HG02885 (cell line): ENCODE measurements at regions not wholly inside any gene's neighbourhood (a gene's known extent, or its start where the extent isn't known, plus 50 kb on each side); places are given as distances from the start of the nearest gene placed in this dataset.
A peak's percentile ranks its signal among the peaks of the same experiment; 100 is the strongest.
"Not testable (repeated sequence)": the region's sequence is repeated elsewhere in the genome, so short reads cannot be mapped to it uniquely, and the experiment has no call there.

Source experiments
- ATAC-seq: cut with Tn5 transposase; IDR thresholded peaks from one replicate; pipeline ENCODE4 v1.9.1; 2021; ENCODE audit warnings: mild to moderate bottlenecking; ENCODE audit not compliant: unreplicated experiment, poor library complexity

- peak; percentile 95 for ATAC-seq
Measured at GRCh38 chr7:149714081-149714909, 59.1 kb downstream of the ZNF467 start.

GRCh38 chr7:149713731-149714068 lies 59.7 kb downstream of the ZNF467 start:
- no peak for ATAC-seq

DNA sequence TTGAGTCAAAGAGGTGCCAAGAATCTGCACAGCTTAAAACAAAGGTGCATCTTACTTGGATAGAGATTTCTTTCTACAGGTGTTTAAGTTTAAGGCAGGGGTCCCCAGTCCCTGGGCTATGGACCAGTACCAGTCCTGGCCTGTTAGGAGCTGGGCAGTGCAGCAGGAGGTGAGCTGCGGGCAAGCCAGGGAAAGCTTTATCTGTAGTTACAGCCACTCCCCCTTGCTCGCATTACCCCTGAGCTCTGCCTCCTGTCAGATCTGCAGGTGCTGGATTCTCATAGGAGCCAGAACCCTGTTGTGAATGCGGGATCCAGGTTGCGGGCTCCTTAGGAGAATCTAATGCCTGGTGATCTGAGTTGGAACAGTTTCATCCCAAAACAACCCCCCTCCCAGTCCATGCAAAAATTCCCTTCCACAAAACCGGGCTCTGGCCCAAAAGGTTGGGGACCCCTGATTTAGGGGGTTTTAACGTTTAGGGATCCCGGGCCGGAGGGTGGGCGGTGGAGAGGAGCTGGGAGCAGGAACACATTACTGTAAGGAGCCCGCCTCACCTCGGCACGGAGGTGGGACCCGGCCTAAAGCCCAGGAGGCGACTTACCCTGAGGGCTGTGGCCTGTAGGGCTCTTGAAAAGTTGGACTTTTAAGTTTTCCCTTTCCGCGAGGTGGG lies 60.2 kb downstream of the ZNF467 start:
- ATAC-seq = no peak

- no peak for ATAC-seq
Measured at GRCh38 chr7:149708026-149708425, 65.4 kb downstream of the ZNF467 start.

DNA sequence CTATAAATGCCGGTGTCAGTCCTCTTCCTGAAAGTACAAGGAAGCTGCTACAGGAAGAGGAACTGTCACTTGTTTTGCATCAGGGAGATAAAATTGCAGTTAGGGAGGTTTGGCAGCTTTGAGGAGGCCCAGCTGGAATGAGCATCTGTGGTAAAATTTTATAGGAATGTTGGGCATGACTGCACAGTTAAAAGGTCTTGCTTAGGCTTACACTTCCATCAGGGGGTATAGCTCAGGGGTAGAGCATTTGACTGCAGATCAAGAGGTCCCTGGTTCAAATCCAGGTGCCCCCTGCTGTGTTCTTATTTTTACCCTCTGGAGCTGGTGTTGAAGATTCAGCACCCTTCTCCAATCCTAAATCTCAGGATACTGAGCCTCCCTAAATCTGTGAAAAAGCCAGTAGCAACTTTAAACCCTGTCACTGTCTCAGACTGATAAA lies 65.9 kb downstream of the ZNF467 start:
- no peak for ATAC-seq

DNA sequence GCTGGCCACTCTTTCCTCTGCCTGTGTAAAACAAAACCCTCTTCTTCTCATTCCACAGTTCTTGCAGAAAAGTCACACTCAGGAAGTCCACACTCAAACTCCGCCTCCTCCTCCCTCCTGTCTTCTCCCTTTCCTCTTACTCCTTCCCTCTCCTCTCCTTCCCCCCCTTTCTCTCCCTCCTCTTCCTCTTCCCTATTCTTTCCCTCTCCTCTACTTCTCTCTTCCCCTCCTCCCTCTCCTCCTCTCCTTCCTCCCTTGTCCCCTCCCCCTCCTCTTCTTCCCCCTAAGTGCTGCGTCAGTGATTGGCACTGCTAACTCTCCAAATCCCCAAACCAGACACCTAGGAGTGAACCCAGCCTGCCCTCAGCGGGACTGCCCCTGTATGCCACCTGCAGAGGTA lies 67.0 kb downstream of the ZNF467 start:
- ATAC-seq = no peak

GRCh38 chr7:149704507-149704906 lies 68.9 kb downstream of the ZNF467 start:
- no peak for ATAC-seq

- ATAC-seq = no peak
Measured at GRCh38 chr7:149703044-149703650, 70.2 kb downstream of the ZNF467 start.

GRCh38 chr7:149701495-149702240 lies 71.7 kb downstream of the ZNF467 start:
- ATAC-seq = no peak

DNA sequence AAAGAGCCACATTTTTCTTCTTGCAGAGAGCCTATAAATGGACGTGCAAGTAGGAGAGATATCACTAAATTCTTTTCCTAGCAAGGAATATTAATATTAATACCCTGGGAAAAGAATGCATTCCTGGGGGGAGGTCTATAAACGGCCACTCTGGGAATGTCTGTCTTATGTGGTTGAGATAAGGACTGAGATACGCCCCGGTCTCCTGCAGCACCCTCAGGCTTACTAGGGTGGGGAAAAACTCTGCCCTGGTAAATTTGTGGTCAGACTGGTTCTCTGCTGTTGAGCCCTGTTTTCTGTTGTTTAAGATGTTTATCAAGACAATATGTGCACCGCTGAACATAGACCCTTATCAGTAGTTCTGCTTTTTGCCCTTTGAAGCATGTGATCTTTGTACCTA lies 75.6 kb downstream of the ZNF467 start:
- ATAC-seq = not testable (repeated sequence)

DNA sequence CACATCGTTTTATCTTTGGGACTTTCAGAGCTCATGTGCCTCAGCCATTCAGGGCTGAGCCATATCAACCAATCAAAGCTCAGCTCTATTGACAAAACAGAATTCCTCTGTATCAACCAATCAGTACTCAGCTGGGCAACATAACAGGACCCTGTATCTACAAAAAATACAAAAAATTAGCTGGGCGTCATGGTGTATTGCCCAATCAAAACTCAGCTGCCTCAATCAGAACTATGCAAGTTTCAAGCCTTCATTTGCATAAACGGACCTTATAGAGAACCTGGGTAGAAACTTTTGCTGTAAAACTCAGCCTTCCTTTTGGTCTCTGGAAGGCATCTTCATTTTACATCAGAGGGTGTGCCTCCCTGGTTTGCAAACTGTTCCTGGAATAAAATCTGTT lies 77.1 kb downstream of the ZNF467 start:
- ATAC-seq = no peak

DNA sequence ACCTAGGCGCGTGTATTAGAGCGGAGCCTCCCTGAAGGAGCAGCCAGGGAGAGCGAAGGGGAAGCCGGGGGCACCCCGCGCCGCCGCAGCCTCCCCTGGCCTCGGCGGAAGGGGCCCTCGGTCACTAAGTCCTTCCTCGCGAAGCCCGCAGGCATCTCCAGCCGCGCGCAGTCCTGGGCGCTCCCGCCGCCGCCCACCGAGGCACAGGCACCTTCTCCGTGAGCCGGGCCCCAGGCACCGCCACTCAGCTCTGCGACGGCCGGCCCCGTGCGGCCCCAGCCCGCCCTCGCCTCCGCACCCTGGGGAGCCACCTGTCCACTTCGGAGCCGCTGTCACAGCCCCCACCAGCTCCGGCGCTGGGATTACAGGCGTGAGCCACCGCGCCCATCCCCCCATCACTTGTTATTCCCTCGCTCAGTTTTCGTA lies 80.8 kb downstream of the ZNF467 start:
- no peak for ATAC-seq

GRCh38 chr7:149692056-149692455 lies 81.3 kb downstream of the ZNF467 start:
- no peak for ATAC-seq

GRCh38 chr7:149690688-149691446 lies 82.5 kb downstream of the ZNF467 start:
- ATAC-seq = no peak

GRCh38 chr7:149689291-149689721 lies 84.1 kb downstream of the ZNF467 start:
- no peak for ATAC-seq

DNA sequence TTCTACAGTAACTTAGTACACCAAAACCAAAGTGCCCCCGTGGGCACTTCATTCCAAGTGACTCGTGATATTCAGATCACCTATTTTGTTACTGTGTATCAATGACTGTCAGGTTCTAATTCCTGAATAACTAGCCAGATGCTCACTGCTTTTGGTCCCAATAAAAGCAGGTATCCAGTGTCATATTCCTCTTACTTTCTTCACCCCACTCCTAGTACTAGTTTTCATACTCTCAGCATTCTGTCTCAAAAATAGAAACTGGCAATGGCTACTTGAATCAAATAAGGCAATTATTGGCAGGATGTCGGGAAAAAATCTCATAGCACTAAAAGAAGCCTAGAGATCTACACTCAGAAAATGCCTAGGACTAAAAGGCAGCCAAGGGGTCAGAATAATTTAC lies 84.6 kb downstream of the ZNF467 start:
- ATAC-seq = no peak

GRCh38 chr7:149687820-149688219 lies 85.6 kb downstream of the ZNF467 start:
- ATAC-seq = not testable (repeated sequence)

- no peak for ATAC-seq
Measured at GRCh38 chr7:149686449-149686848, 86.9 kb downstream of the ZNF467 start.

DNA sequence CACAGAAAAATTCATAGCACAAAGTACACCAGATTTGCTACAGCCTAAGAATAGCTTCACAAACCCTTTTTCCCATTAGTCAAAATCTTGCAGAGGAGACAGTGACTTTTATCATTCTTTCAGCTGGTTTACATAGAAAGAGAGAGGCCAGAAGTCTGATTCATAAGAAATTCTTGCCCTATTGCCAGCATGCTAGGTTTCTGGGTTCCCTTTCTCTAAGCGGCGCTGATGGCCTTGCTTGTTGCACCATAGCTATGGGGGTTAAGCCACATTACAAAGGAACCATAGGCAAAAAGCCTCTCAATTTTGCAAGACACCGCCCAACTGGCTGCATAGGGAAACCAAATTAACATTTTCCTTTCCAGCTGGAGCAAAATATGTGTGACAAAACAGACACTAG lies 87.4 kb downstream of the ZNF467 start:
- no peak for ATAC-seq

DNA sequence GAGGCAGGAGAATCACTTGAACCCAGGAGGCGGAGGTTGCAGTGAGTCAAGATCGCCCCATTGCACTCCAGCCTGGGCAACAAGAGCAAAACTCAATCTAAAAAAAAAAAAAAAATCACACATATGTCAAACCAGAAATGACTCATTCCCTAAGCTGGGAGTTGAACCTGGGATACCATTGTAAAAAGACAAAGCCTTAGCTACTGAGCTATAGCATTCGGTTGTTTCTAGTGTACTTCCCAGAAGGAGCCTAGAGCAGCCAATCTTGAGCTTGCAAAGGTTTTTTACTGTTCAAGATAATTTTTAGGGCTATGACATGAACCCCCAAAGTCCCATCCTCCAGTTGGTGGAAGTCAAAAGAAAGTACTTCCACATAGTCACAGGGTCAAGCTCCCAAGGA lies 87.9 kb downstream of the ZNF467 start:
- no peak for ATAC-seq
